ENCODE measurements at regions not wholly inside any gene's neighbourhood (a gene's known extent, or its start where the extent isn't known, plus 50 kb on each side); places are given as distances from the start of the nearest gene placed in this dataset.

DNA sequence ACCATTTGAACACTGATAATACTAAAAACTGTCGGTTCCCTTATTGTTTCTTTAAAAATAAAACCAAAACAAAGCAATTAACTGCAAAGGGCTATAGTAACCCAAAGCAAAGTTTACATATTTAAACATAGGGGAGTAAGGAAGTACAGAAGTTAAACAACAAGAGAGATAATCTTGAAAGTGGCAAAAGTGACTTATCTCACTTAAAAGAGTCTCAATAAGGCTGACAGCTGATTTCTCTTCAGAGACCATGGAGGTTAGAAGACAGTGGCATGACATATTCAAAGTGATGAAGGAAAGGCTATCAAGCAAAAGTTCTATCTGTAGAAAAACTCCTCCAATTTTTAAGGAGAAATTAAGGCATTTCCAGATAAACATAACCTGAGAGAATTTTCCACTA, 233.5 kb upstream of the HDAC9 start:
- no peak for DNase-seq

DNA sequence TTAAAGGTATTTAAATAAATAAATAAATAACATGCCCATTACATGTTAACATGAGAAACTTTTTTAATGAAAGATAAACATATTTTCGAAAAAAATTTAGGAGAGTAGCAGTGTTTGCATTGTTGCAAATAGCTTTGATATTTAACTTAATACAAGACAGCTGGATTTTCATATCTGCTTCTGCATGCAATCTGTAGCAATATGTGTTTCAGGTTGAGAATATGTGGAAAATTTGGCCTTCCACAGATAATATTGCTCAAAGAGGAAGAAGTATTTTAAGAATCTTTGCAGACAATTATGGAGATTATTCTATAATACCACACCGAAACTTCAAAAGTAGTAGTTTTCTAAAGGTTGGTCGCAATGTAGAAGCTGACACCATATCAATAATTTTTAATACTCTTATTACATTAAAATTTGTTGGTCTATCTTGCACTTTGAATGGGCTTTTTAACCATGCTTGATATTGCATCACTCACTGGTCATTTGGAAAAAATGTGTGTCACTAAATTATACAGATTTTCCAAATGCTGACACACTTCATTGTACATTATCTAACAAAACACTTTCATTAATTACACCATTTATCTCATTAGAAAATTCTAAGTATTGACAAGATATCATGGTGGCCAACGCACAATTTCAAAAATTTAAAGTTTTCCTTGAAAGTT, 229.8 kb upstream of the HDAC9 start:
- no peak for DNase-seq

DNA sequence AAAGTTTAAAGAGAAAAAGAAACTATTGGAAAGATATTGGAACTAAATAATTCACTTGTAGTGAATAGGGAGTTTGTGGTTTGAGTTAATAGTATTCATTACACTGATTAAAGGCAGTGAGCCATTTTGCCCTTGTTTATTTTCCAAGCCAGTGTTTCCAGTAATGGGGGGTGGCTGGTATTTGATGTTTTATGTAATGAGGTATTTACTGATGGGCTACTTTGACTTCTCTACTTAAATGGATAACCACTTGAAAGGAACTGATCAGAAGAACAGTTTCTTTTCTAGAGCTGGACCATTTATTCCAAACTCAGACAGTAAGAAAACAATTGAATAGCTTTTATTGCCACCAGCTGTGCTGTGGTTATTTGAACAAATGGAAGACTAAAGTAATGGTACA, 227.0 kb upstream of the HDAC9 start:
- no peak for DNase-seq

DNA sequence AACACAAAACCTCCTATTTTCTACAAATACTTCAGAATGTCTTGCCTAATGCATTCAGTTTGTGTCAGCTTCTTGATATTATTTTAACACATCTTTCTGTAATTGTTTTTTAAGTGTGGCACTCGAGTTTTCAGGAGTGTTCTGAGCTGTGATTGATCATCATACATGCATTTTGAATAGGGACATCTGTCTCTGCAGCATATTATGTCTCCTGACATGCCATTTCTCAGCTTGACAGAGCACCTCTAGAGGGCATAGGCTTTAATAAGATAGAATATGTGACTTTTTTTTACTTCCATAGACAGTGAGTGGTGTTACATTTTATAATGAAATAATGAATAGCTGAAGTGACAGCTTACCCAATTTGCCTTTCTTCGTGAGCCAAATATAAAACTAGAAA, 219.2 kb upstream of the HDAC9 start:
- no peak for DNase-seq

DNA sequence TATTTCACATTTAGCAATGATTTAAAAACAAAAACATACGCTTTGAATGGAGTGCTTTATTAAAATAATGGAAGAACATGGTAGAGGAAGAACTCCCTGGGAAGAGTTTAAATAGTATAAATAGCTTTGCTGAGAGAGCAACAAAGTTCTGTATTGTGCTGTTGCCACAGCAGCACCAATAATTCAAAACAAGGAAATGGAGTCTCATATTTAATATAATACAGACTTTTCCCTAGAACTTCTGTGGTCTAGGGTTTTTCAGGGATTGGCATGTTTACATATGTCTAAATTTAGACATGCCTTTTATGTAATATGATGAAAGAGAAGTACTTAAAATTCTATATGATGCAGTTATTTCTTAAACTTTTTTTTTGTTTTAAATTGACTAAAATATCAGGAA, 217.2 kb upstream of the HDAC9 start:
- DNase-seq = no peak

DNA sequence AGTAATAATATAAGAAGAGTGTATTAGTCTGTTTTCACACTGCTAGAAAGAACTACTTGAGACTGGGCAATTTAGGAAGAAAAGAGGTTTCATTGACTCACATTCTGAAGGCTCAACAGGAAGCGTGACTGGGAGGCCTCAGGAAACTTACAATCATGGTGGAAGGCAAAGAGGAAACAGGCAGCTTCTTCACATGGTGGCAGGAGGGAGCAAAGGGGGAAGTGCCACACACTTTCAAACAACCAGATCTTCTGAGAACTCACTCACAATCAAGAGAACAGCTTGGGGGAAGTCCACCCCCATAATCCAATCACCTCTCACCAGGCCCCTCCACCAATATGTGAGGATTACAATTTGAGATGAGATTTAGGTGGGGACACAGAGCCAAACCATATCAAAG, 212.5 kb upstream of the HDAC9 start:
- DNase-seq = no peak

DNA sequence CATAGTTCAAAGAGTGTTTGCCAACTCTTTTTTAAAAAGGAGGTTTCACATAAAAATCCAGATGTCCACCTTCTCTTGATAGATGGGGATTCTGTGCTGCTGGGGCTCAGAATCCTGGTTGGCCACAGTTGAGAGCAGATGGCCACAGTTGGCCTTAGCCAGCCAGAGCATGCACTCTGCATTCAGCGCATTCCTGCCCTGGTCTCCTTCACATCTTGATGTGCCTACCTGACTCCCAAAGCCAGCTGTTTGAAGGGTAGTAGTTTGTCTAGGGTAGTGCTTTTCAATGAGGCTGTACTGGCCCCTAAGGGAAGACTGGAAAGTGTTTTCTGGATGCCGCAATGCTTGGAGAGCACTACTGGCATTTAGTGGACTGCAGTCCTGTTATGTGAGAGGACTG, 208.1 kb upstream of the HDAC9 start:
- DNase-seq = no peak

DNA sequence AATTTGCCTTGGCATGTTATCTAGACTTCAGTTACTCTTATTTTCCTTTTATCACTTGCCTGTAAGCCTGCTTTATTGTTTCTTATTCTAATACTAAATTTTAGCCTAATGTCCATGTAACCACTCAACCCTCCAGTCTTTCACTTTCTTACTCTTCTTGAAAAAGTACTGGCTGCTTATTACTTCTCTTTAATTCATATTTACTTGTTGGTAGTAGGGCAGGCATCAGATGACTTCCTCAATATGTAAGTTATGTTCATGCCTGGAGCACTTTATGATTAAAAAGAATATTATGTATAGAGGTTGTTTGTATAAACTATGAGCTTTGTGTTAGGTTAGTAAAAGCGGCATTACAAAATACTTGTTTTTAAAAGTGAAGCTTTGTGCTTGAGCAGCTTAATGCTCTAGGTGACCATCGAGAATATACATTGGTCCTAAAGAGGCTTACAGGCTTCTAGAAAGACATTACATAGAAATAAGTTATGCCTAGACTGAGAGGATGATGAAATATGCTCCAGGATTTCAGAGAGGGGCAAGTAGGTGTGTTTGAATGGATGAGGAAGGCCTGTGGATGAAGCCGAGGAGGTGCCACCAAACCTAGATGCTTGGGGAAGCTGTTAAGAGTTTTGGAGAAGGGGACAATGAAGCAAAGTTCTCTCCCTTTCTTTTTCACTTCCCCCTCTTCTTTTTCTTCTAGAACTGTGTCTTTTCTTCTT, 207.1 kb upstream of the HDAC9 start:
- DNase-seq = no peak

DNA sequence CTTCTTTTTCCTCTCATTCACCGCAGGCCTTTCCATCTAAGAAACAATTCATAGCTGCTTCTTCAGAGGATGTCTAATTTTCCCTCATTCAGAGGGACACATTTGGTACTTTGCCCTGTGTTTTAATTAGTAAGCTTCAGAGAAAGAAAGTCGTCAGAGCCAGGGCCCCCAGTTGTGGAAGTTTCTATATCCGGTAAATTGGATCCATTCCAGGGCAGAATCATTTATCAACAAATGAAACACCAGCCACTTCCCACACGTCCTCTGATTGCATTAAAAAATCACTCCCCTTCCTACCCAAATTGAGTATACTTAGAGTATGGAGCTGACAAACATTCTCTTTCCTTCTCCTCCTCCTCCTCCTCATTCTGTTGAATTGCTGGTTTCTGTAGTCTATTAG, 205.8 kb upstream of the HDAC9 start:
- no peak for DNase-seq

DNA sequence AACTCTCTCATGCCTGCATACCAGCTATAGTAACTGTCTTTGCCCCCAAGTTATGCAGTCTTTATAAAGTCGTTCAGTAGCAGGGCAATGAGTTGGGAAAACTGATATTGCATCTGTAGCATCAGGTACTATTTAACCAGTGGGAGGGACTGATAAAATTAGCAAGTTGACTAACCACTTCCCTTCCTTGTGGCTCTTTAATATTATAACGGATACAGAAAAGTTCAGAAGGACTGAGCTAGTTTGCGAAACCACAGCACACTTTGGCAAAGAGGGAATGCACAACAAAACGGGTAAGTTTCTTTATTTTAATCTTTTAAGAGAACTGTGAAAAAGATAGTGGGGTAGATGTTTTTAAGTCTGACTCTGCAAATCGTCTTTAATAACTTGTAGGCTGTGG, 205.3 kb upstream of the HDAC9 start:
- peak; percentile 43 for DNase-seq

DNA sequence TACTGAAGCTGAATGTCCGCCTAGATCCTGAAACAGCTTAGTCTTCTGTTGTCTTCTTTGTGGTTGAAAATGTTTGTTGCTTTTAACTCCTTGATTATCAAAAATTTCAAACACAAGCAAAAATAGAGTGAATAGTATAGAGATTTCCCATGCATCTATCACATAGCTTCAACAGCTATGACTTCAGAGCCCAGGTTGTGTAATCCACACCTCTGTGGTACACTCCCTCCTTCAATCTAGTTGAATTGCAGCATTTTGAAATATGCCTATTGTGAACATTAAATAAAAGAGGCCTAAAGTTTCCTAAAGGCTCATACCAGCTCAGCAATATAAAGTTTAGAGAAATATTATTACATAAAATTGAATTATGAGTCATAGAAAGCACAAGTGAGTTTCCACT, 204.7 kb upstream of the HDAC9 start:
- no peak for DNase-seq

DNA sequence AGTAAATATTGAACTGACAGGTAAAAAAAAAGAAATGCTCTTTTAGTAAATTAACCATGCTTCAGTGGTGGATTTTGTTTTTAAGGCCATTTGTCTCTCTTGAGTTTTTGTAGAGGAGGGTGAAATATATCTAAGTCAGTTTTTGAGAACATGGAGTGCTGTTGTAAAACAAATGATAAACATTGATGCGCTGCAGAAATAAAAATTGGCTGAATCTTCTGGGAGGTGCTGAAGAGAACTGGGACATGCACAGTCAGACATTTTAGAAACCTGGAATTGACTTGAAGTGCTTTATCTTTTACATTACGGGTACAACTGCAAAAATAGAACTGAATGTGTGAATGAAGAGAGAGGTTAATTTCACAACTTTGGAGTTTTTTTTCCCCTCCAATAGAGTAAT, 203.0 kb upstream of the HDAC9 start:
- no peak for DNase-seq

DNA sequence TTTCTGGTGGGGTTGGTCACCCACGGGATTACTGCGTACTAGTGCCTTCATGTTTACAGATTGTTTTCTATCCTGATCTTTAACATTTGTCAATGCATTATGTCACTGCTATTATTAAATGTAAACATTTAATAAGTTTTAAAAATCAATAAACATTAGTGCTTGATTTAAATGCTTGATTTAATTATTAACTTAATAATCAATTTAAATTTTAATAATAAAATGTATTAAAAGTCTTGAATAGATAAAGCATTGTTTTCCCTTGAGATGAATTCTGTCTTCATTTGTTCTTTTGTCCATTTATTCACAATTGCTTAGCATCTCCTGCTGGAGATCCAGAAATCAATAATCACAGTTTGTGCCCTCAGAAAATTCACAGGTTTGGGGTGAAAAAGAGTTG, 201.8 kb upstream of the HDAC9 start:
- no peak for DNase-seq

DNA sequence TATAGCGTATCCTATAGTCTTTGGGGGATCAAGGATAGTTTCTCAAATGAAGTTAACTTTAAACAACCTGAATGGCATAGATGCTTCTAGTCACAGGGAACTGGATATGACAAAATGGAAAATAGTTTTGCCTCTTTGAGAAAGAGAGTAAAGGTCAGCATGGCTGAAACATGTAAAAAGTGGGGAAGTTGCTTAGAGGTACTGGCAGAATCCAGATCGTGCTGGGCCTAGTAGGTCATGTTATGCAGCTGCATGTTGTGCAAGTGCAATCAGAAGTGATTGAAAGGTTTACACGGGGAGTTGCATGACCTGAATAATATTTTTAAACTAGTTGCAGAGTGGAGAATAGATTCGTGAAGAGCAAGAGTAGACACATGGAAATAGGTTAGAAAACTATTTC, 201.1 kb upstream of the HDAC9 start:
- DNase-seq = no peak

DNA sequence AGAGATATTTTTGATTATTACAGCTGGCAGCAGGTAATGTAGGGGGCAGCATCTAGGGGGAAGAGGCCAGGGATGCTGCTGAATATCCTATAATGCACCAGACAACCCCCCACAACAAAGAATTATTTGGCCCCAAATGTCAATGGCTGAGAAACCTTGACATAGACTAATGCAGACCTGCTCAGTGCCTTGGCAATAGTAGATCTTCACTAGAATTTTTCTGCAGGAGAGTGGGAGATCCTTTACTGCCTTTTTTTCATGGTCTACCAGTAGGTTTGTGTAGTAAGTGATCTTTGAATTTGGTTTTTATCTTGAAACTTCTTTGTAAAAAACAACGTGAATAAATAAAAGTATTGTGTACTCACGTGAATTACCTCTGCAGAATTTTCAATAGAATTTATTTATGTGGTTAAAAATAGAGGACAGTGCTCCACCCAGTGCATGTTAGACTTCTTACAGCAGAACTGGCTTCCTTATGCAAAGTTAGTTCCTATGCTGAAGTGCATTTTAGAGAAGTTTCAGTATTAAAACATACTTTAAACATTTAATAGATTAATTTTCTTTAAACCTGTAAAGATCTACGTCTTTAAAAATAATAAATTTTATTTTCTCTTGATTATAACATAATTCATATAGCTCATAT, 199.6 kb upstream of the HDAC9 start:
- DNase-seq = no peak

DNA sequence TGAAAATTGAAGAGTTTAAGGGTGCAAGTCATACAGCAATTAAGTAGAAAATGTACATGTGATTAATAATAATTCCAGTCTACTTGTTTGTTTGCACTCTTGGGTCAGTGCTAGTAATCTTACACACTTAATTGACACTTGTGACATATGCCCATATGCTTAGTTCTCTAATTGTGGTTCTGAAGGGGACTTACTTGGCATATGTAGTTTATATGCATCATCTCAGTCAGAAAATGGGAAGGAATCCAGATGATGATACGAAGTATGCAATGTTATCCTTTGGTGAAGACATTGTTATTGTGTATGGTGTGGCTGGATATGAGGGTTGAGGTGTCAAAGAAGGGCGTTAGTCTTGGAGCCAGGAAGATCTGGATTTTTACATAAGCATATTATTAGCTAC, 193.5 kb upstream of the HDAC9 start:
- no peak for DNase-seq

DNA sequence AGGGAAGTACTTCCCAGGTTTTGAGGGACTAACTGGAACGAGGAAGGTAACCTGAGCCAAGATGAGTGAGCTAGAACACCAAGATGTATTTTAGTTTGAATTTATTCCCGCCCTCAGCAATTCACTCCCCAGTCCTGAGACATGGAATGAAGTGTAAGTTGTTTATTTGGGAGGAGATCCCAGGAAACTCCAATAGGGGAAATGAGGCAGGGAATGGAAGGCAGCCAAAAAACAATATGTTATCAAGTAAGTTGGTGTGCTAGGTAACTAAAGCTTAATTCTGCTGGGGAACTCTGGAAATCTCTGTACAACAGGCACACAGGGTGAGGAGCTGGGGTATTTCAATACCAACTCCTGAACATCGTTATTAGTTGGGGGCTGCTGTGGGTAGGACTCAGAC, 189.7 kb upstream of the HDAC9 start:
- DNase-seq = no peak

DNA sequence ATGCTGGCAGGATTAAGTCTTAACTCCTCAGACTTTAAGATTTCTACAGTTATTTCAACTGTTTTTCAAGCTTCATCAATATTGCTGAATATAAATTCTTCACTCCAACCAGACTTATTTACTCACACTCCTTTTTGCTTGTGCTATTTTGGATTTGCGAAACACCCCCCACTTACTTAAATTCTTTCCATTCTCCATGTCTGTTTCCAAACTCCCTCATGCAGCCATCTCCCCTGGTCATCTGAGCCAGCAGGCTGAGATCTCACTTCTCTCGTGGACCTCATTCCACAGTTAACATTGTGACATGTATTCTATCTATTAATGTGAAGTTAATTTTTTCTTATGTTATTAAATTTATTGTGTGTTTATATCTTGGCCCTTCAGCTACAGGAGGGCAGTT, 188.9 kb upstream of the HDAC9 start:
- DNase-seq = no peak

DNA sequence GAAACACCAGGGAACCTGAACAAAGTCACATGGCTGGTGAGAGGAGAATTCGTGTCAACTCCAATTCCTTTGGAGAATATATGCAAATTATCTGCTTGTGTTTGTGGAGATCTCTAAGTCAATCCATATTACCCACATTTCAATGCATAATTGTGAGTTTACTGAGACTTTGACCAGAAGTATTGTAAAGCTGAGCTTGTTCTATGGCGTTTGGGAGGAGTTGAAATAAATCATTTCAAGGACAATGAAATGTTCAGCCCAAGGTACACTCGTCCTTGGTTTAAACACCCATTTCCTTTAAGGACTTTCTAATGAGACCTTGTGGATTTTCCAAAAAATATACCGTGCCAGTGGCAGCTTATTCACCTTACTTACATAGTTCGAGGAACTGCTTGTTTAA, 186.6 kb upstream of the HDAC9 start:
- DNase-seq = no peak

DNA sequence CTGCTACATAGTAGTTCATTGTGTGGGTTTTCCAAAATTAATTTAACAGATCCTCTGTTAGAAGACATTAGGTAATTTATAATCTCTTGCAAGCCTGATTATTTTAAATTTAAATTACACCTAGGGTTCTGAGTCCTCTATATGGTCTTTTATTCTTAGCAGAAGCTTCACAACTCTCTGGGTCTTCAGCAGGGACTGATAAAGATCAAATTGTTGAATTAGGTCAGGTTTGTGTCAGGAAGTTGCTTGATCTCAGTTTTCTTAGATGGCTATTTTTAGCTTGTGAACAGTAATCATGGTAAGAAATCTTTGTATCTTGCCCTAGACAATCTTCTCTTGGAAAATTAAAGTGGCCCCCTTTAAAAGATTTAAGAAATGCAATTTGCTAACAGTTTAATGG, 183.1 kb upstream of the HDAC9 start:
- no peak for DNase-seq

DNA sequence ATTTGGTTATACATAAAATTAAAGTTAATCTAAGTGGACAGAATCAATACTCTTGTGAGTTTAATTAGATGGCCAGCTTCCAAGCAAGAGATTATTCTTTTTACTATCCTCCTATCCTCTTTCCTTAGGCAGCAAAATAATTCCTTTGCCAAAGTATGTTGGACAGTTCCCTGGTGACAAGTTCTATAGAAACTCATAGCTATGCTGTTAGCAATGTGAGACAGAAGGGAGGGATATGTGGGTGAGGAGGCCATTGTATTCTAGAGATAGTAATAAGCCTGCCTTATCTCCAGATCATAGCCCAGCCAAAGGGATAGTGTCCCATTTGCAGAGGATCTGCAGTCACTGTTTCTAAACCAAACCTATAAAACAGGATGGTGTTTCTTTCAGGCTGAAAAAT, 181.6 kb upstream of the HDAC9 start:
- DNase-seq = no peak

DNA sequence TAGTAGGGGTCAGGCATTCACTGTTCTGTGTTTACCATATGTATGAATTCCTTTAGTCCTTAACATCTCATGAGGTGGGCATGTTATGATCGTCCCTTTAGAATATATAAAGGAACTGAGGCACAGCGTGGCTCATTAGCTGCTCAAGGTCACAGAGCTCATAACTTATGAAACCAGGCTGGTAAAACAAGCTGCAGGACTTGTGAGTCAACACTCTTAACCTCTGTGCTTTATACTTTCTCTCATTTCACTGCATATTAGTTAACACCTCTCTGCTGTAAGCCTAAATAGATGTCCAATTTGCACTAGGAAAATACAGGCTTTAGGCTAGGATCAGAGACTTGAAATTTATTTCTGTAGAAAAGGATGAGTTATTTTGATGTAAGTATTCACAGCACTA, 180.3 kb upstream of the HDAC9 start:
- DNase-seq = no peak

DNA sequence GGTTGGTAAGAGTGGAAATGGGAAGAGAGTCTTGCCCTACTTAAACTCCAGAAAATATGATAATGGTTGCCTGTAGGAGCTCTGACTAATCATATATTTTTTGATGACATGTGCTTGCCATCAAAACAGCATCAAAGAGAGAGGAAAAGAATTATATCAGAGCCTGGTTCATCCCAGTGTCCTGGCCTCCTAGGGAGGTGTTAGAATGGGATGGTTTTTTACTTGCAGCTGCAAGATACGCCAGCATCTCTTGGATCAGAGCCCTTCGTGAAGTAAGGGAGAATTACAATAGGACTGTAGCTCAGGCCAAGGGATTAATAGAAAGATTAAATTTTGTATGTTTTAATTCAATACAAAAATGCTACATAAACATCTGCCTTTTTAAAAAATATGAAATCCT, 177.6 kb upstream of the HDAC9 start:
- no peak for DNase-seq

DNA sequence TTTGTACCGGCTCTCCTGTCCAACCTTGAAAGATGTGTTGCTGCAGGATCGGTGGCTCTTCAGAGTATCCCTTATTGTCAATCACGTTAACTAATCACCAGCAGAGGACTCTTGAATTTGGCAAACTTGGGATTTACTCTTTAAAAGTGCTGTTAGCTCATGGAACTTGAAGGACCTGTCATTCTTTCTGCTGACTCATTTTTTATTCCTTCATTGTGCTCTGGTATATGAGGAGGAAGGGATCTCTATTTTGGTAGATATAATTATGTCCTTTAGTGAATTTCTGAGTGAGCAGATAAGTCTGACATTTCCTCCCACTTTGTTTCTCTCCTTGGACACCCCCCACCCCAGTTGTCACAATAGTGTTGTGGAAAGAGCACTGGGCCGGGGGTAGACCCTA, 175.1 kb upstream of the HDAC9 start:
- DNase-seq = no peak

Measured in SIG-M5 (cell line).